HuH-7 (cell line): ENCODE measurements at regions not wholly inside any gene's neighbourhood (a gene's known extent, or its start where the extent isn't known, plus 50 kb on each side); places are given as distances from the start of the nearest gene placed in this dataset.
"Not testable (repeated sequence)": the region's sequence is repeated elsewhere in the genome, so short reads cannot be mapped to it uniquely, and the experiment has no call there.

ENCODE experiments used
- DNase-seq: peaks from one replicate; pipeline ENCODE4 v3.0.0; 2011; ENCODE audit warnings: low spot score

GRCh38 chr10:29208845-29209244 is 80.0 kb upstream of the LYZL1 start:
- DNase-seq: no peak

- no peak for DNase-seq
These were observed 79.0 kb upstream of the LYZL1 start for GRCh38 chr10:29209830-29210229.

- DNase-seq: no peak
These were observed 78.5 kb upstream of the LYZL1 start for GRCh38 chr10:29210266-29210868.

DNA sequence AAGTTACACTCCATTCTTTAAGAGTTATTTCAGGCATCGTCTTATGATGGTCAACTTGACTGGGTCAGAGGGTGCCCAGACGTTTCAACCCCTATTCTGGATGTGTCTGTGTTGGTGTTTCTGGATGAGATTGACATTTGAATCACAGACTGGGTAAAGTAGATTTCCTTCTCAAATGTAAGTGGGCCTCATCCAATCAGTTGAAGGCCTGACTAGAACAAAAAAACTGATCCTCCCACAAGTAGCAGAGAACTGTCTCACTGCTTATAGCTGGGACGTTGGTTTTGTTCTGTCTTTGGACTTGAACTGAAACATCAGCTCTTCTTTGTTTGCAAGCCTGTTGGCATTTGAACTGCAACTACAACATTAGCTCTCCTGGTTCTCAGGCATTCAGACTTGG is 76.3 kb upstream of the LYZL1 start:
- no peak for DNase-seq

DNA sequence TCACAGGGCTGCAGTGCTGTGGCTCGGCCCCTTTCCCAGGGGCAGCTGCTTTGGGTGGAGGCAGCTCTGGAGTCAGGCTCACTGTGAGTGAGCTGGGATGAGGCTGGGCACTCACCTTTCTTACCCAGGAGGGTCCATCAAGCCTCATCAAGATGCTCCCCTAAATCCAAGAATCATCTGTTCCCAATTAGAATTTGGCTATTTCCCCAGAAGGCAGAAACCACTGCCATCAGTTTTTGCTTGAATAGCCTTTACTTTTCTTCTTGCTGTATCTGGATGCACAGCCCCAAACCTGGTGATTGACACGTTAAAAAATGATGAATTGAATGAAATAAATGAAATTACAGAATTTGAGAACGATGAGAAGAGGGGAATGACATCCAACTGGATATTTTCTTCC is 74.3 kb upstream of the LYZL1 start:
- DNase-seq: no peak

- DNase-seq: no peak
These were observed 71.6 kb upstream of the LYZL1 start for GRCh38 chr10:29217292-29217738.

- no peak for DNase-seq
These were observed 65.5 kb upstream of the LYZL1 start for GRCh38 chr10:29223326-29223725.

- no peak for DNase-seq
These were observed 64.2 kb upstream of the LYZL1 start for GRCh38 chr10:29224631-29225030.

DNA sequence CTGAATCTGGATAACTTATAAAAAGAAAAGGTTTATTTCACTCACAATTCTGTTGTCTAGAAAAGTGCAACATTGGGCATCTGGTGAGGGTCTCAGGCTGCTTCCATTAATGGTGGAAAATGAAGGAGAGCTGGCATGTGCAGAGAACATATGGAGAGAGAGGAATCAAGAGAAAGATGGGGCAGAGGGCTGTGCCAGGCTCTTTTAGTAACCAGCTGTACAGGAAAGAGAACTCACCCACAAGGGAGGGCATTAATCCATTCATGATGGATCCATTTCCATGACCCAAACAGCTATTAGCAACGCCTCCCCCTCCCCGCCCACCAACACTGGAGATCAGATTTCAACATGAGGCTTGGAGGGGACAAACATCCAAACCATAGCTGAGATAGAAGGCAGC is 61.7 kb upstream of the LYZL1 start:
- no peak for DNase-seq

GRCh38 chr10:29228562-29228961 is 60.3 kb upstream of the LYZL1 start:
- DNase-seq: no peak

DNA sequence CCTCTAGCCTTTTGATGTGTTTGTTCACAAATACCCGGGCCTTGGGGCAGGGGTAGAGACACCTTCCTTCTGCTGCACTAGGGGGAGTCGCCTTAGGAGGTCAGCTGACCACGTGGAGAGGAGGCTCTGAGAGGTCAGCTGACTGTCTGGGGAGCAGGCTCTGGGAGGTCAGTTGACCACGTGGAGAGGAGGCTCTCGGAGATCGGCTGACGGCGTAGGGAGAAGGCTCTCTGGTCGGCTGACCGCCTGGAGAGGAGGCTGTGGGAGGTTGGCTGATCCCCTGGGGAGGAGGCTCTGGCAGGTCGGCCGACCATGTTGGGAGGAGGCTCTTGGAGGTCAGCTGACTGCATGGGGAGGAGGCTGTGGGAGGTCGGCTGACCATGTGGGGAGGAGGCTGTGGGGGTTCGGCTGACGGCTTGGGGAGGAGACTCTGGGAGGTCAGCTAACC is 59.6 kb upstream of the LYZL1 start:
- DNase-seq: no peak

DNA sequence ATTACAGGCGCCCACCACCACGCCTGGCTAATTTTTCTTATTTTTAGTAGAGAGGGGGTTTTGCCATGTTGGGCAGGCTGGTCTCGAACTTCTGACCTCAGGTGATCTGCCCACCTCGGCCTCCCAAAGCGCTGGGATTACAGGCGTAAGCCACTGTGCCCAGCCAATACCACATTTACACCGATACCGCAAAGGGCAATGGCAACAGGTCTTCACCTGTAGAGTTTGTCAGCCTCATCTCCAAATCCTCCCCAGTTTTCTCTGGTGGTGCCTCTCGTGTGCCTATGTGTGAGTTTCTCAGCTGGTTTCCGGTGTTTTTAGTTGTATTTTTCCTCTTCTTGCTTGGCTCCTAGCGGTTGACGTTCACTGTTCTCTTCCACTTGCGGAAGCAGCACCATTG is 52.0 kb upstream of the LYZL1 start:
- not testable (repeated sequence) for DNase-seq

- no peak for DNase-seq
These were observed 51.1 kb upstream of the LYZL1 start for GRCh38 chr10:29237786-29238185.

DNA sequence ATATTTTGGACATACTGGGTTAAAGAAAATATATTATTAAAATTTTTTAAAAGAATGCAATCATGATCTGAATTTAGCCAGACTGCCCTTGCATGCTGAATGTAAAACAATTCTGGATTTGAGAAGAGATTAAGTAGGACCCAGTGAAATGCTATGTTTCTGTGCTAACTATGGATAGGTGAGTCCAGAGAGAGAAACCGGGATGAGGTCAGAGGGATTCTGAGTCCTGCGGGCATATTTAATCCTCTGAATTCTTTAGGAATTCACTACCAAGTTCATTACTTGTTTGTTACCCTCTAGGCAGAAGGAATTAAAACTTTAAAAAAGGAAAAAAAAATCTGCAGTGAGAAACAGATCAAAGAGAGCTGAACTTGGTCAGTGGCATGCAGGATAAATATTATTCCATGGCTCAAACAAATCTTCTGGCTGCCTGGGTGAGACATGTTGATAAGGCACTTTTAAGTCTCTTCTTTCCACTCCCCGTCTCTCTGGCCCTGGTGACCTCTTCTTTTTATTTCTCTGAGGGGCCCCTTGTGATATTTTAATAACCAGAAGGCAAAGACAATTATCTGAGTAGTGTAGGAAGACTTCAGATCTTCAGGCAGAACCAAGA is 50.2 kb upstream of the LYZL1 start:
- no peak for DNase-seq
